GM19023 (cell line): ENCODE measurements at regions not wholly inside any gene's neighbourhood (a gene's known extent, or its start where the extent isn't known, plus 50 kb on each side); places are given as distances from the start of the nearest gene placed in this dataset.

Experiments used
- ATAC-seq: cut with Tn5 transposase; IDR thresholded peaks from one replicate; pipeline ENCODE4 v1.9.1; 2021; ENCODE audit warnings: mild to moderate bottlenecking, moderate library complexity; ENCODE audit not compliant: unreplicated experiment

DNA sequence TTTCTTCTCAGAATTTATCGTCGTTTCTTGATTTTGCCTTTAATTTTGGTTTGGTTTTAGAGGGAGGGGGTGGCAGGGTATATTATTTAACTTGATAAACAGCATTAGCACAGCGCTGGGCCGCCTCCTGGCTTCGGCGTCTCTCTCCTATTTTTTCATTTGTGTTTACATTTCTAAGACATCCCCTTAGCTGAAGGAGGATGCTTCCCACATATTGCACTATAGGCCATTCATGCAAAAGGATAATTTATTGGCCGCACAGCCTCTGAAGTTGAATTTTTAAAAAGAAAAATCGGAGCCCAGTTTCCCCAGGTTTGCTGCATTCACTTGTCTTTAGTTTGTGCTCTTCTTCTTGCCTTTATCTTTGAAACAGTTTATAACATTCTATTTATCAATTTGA is 497.4 kb upstream of the ZFHX3 start:
- ATAC-seq: no peak

DNA sequence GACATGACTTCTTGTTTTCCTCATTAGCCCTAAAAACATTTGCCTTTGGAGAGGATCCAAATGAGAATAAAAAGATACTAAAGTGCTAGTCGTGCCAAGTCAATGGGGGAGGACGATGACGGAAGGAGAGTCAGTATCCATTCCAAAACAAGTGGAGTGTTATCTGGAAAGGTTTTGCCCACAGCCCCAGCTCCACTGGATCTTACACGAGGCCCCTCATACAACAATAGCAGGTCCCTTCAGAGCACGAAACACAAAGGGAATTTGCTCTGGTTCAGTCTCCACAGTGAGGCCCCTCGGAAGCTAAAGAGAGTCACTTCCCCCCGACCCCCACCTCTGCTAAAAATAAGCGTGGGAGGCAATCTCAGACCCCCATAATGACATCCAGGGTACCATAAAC is 496.9 kb upstream of the ZFHX3 start:
- no peak for ATAC-seq

DNA sequence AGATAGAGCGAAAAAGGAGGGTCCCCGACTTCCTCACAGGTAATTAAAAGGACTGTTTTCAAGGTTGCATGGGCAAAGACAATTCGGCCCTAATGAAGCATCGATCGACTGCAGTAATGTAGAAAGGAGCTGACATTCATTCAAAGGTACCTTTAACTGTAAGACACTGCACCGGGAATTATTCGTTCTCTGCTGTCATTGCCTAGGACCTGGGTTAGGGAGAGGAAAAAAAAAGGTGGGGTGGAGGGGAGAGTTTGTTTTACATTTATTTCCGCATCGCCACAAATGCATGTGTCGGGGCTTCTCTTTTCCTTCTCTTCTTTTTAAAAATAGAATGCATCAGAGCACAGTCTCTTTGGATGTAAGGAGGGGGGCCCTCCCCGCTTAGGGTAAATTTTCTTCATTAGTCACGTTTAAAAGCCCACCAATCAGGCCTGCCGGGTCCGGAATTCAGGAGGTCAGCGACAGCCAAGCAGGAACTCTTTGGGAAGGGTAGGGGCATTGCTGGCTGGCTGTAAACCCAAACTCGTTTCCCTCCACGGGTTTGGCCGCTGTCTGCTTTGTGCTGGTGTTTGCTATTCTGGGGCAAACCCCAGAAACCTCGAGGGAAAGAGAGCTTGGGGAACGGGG is 496.2 kb upstream of the ZFHX3 start:
- ATAC-seq: no peak

DNA sequence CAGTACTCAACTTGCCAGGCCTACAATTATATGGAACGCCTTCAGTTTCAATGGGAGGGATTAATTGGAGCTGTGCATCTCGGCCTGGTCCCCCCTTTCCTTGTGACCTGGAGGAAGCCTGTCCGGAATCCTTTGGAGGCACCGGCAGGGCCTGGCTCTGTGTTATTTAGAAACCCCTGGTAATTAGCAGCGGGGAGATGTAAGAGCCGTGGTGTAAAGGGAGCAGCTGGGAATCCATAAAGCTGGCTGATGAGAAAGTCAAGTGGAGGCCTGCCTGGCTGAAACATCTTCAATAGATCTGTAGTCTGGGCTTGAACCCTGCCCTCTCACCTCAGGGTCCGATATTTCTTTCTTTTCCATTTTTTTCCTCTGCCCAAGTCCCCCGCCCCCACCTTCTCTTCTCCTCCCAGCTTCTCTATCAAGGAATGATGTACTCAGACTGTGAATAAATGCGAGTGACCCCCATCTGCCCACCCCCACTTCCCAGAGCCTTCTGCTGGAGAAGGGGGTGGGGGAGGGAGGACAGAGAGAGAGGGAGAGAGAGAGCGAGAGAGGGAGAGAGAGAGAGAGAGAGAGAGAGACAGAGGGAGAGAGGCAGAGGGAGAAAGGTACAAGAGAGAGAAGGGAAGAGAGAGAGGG is 495.5 kb upstream of the ZFHX3 start:
- no peak for ATAC-seq

DNA sequence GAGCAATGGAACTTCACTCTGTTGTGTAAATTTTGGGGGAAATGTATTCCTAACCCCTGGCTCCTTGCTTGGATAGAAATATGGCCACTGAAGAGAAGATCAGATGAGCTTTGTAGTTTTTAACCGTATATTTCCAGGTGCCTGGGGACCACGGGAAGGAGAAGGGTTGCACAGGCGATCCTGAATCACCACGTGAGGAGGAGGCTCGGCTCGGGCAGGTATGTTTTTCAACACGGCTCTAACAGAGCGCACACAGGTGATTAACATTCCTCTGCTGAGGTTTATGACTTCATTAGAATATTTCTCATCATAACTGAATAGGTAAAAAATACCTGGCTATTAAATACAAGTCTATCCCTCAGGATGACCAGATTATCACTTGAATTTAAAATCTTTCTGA is 495.0 kb upstream of the ZFHX3 start:
- no peak for ATAC-seq

DNA sequence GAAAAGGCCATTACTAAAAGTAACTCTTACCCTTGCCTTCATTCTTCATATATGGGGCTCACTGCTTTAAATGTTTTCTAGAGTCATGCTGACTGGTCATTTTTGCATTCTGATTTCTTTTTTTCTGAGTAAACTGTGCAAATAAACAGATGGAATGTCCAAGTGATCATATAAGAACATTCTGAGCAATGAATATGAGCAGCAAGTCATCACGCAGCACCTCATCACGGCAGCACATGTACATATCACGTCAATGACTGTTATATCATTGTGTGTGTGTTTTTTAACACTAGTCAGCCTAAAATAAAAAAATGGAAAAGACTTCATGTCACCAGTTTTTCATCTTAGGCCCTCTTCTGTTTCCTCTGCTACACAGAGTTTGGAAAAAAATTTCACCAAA is 490.0 kb upstream of the ZFHX3 start:
- no peak for ATAC-seq

DNA sequence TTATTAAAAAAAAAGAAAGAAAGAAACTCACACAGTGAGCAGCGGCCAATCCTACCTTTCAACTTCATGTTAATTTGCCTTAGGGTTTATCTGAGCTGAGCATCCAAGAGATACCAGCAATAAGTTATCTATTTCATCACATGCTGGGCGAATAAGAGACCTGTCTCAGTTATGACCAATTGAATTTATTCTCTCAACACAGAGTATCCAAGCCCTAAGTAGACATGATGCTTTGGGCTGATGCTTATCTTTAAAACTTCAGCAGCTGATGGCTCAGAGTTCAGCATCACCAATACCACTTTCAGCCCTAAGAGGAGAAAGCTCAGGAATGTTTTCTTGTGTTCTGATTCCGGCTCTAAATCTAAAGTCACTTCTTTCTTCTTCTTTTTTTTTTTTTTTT is 489.0 kb upstream of the ZFHX3 start:
- no peak for ATAC-seq

DNA sequence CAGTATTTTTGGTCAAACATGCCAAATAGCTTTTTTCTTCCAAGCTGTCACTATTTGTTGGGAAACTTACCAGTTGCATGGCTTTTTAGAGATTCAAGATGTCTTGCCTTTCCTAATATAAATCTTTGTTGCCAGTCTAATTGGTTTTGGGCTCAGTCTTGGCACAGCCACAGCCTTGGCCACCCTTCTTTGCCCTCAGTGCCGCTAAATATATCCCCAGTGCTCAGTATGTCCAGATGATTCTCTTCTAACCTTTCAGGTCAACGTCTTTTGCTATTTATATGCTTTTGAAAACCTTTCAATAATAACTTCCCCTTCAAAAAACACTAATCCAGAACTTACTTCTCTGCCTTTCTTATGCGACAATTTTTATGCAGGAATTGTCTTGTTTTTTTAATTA is 483.1 kb upstream of the ZFHX3 start:
- ATAC-seq: no peak

DNA sequence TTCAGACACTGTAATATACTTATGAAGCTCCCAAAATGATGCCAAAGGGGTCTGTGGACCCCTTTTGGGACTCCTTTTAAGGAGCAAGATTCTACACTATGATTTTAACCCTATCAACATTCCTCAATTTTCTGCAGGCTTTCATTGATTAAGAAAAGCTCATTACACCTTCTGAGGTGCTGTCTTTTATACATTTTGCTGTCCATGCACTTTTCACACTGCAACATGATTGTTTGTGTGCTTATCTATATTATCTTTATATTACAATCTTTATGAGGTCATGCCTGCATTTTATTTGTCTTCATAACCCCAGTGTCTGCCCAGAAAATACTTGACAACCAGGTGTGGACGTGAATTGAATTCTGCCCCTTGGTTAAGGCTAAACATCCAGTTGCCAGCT is 482.6 kb upstream of the ZFHX3 start:
- no peak for ATAC-seq

DNA sequence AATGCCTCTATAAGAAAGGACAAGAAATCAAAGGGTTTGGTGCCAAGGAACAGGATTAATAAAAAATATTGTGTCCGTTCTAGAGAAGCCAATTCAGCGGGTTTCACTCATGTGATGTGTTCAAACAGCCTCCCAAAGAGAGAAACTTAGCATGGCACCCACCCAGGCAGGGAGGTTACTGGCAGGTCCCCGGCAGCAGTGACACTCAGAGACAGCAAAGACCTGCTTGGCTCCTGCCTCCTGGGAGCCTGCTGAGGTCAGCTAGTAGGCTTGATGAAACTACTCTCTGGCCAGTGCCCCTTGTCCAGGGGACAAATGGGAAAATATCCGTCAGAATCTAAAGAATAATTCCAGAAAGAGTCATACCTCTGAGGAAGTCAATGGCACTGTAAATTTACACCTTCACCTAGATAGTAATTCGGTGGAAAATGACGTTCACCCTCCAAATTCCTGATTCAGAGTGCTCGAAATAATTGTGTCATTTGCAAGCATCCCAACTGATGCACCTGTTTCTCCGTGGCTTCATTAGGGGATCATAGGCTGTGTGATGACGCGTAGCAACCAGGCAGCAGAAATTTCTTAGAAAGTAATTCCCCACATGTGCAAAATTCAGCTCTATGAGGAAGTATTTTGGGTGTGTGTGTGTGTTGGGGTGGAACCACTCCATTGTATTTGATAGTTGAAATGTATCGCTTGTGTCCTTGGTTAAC is 481.5 kb upstream of the ZFHX3 start:
- no peak for ATAC-seq

DNA sequence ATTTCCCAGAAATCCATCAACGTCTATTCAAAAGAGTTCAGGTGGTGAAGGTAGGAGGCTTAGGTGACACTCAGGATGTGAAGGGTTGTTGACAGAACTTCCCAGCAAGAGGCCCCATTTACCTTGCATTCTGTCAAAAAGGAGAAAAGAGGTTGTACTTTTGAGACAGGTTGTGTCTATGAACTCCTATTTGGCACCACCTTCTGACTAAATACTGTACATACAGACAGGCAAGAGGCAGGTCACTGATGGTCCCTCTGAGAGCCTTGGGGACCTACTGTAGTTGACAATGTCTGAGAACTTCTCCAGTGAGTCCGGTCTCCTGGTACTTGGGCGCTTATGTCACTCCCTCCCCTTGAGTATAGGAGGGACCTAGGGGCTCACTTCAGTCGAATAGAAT is 479.3 kb upstream of the ZFHX3 start:
- ATAC-seq: no peak

DNA sequence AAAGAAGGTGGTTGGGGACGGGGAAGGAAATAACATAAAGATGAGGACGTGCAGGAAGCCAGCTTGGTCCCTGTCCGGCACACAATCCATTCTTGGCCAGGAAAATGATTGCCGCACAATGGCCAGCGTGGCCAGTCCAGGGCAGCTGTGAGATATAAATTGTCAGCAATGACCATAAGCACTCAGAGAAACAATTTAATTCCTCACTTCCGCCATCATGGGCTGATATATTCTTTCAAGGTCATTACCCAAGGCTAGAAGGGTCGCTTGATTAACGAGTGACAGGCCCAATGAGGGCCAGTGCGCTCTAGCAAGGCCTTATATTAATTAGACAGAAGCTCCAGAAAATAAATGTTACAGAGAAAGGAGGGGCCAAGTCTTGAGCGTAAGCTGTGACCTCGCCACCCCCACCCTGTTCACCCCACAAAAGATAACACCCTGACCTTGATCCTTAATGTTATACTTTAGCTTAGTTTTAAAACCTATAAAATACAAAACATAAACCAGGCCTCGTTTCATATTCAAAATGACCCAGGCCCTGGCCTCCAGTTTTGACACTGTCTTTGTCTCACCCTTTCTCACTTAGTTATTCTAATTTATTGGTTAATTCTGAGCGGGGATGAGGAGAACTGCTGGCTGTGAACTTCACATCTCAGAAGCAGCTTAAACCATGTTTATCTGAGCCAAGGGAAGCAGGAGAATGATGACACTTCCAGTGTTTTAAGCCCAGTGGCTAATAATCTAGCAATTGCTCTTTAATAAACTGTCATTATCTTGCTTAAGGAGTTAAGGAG is 478.3 kb upstream of the ZFHX3 start:
- no peak for ATAC-seq

DNA sequence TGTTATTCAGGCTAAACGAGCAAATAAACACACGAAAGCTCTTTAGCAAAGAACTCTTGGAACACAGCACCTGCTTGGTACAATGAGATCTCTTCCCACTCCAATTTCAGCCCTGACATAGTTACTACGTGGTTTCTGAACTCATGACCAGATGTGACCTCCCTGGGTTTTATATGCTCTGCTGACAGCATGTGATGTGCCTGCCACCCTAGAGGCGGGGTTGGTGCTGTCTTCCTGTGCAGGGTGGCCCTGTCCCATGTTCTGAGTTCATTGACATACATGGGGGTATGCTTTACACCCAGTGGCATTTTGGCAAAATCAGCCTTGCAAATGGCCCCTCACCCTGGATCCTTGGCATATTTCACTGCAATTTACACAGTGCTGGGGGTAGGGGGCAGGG is 475.3 kb upstream of the ZFHX3 start:
- ATAC-seq: no peak

DNA sequence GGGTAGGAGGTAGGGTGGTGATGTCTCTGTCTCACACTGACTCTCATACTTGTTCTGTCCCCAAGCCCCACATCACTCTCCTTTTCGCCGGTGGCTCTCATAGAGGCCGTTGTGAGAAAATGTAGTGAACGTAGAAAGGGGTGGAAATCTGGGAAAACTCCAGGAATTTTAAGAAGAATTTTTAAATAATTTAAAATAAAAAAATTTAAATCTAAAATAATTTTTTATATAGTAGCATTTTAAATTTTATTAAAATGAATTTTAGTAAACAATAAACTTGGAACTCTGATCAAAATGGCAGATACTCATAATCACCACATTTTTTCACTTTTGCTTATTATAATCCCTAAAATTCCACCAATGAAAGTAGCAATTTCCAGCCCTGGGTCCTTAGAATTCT is 473.6 kb upstream of the ZFHX3 start:
- no peak for ATAC-seq

DNA sequence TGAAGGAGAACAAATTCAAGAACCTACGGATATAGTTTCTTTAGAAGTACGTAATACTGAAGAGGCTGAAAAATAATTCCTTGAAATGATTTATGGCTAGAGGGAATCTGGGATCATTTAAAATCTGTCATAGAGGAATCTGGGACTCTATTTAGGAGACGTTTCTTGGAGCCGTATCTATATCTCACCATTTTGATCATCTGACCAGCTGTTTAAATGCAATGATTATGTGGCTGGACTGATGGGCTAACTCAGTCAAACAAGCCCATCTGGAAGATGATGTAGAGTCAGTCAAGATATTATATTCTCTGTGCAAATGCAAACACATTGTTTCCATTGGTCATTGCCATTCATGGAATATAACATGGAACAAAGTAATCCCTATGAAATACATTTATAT is 467.7 kb upstream of the ZFHX3 start:
- no peak for ATAC-seq

DNA sequence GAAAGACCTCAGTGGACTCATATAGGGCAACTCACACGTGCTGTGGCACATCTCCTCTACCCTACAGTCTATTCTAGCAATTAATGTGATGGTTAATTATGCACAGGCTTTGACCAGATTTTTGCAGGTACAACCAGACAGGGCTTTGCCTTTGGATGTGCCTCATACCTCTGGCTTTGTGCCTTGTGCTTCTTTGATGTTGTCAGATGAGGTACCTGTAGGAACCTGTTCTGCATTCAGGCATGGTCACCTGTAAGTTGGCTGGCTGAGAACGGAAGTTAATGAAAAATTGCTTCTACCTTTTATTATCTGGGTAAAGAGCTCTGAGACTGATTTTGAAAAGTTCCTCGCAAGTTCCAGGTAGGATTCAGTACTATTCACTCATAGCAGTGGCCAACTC is 462.9 kb upstream of the ZFHX3 start:
- no peak for ATAC-seq

DNA sequence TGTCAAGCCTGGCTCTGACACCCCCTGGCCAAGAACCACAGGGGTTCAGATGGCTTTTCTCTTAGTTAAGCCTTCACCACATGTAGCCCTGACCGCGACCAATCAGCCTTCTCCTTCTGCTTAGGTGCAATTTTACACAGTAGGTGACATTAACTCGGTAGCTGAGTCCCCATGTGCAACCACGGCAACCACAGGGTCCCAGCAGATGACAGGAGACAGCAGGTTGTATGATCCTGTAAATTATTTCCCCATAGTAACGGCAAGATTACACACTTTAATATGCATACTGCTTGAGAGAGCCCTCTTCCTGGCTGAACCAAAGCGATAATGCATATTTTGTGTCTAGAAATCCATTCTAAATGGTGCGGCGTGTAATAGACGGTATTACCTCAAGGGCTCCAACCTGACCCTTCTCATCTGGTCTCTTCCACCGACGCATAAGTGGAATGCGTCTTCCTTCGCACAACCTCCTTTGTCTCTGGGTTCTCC is 458.7 kb upstream of the ZFHX3 start:
- ATAC-seq: no peak

DNA sequence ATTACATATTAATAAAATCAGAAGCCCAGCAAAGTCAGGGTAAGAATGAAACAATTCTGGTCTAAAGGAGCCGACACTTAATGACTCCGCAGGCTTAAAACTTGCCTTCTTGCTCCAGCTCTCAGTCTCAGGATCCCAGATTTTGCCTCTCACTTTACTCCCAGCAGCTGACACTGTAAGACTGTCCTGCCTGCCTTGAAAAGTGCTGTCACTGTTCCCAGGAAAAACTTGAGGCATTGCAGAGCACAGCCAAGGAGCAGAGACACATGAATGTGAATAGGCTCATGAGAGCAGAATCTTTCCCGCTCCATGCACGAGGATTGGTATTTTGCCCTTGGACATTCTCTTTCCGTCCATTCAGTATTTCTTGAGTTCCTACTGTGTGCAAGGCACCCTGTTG is 457.6 kb upstream of the ZFHX3 start:
- no peak for ATAC-seq

DNA sequence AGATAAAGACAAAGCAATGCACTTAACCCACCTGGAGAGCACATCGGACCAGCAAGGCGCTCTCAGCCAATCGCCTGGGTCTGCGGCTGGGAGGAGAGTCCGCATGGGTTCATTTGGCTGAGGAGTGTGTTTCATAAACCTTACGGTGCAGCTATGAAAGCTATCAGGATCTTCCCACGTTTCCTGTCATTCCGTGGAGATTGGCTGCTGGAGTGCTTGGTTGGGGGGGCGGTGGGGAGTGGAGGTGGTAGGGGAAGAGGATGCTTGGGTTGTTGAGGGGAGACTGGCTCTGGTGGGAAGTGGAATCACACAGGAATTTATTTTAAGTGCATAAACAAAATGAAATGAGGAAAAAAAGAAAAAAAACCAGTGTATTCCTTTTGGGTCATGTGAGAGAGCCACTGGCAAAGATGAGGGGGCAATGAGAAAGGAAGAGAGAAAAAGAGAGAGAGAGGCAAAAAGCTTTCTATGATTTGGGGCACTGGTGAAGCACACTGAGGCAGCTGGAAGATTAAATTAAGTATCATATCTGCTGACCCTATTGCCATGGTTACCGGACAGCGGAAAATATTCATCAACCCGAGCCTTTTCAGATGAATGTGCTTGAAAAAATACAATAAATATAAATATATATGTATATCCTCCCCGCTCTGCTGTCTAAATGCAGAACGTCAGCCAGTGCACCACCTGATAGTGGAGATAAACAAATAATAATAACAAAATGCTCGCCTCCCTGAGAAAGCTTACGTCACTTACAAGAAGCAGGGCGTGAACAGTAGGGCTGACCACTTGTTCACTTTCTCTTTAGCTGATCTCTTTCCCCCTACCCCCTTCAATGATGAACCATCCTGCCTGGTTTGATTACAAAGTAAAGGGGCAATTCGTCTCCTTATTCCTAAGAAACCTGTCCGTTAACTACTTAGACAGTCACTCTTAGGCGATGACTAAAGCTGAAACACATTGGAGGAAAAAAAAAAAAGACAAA is 457.0 kb upstream of the ZFHX3 start:
- ATAC-seq: no peak

DNA sequence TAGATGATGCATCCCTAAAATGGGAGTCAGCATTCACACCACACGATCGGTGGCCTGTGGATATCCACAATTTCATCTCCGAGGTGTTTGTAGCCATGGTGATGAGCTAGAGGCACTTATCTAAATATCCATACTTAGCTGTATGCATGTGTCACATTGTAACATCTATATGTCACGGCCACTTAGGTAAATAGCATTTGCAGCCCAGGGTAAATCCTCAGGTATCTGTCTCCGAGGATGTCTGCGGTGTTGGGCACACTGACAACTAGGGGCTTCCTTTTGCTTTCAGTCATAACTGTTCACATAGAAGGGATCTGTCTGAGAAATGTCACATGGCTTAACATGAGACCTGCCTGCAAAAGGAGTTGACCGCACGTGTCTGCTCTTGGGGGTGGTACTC is 455.2 kb upstream of the ZFHX3 start:
- no peak for ATAC-seq
